Uterus (tissue), 2 donors: ENCODE measurements at regions not wholly inside any gene's neighbourhood (a gene's known extent, or its start where the extent isn't known, plus 50 kb on each side); places are given as distances from the start of the nearest gene placed in this dataset.

Source experiments
- POLR2A ChIP-seq, 2 donors: fragments of 450-650 bp; IDR thresholded peaks; one replicate each; pipeline ENCODE4 v1.6.1; 2016; ENCODE audit warnings: antibody characterized with exemption in 2 of 2, mild to moderate bottlenecking in 1 of 2, moderate library complexity in 1 of 2
- TF ChIP-seq, protein P1 (sequence below), 4 experiments: fragments of 200-600 bp in 2 of 4; fragments of 450-650 bp in 2 of 4; sonication (generic) in 2 of 4; IDR thresholded peaks; one replicate each; pipeline ENCODE4 v1.5.1; 2016 to 2019; ENCODE audit warnings: antibody characterized with exemption in 4 of 4, mild to moderate bottlenecking in 2 of 4, moderate library complexity in 1 of 4

DNA sequence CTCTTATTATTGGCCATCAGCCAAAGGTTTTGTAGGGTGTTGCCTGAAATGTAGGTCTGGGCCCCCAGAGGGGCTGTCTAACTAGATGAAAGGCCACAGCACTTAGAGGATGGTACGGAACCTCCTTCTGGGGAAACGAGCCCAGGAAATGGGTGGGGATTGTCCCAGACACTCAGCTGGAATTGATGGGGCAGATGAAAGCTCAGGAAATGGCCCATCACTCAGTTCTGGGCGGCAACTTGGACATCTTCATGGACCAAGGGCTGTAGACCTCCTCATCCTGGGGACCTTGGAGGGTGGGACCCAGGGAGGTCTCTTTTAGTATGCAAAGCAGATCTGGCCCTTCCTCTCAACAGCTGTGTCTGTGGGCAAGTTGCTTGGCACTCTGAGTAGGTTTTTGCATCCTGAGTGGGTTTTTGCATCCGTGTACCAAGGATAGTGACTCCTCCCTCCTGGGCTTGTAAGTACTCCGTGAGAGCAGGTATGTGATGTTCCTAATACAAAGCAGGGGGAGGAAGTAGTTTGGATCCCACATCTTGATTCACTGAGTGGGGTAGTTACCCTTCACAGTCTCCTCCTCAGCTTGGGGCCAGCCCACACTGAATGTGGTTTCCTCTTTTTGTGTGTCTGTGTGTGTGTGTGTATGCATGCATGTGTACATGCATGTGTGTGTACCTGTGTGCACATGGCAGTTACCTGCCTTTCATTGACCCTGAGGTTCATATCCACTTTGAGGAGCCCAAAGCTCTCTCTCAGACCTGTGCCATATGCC is 292.0 kb downstream of the RPLP1 start:
- TF ChIP-seq, protein P1, sequence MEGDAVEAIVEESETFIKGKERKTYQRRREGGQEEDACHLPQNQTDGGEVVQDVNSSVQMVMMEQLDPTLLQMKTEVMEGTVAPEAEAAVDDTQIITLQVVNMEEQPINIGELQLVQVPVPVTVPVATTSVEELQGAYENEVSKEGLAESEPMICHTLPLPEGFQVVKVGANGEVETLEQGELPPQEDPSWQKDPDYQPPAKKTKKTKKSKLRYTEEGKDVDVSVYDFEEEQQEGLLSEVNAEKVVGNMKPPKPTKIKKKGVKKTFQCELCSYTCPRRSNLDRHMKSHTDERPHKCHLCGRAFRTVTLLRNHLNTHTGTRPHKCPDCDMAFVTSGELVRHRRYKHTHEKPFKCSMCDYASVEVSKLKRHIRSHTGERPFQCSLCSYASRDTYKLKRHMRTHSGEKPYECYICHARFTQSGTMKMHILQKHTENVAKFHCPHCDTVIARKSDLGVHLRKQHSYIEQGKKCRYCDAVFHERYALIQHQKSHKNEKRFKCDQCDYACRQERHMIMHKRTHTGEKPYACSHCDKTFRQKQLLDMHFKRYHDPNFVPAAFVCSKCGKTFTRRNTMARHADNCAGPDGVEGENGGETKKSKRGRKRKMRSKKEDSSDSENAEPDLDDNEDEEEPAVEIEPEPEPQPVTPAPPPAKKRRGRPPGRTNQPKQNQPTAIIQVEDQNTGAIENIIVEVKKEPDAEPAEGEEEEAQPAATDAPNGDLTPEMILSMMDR (IDR thresholded peaks at IDR 0.05), result no peak
- no peak for TF ChIP-seq POLR2A (IDR thresholded peaks at IDR 0.05)
